VCaP (cell line): ENCODE measurements at regions not wholly inside any gene's neighbourhood (a gene's known extent, or its start where the extent isn't known, plus 50 kb on each side); places are given as distances from the start of the nearest gene placed in this dataset.
A peak's percentile ranks its signal among the peaks of the same experiment; 100 is the strongest.

Experiments
- H3K27ac ChIP-seq: fragments of 450-650 bp; 2 replicates; pipeline ENCODE4 v1.5.1; 2017
- TF ChIP-seq, protein P1 (sequence below): fragments of 450-650 bp; conservative IDR thresholded peaks from 2 replicates; pipeline ENCODE4 v1.5.1; 2017; ENCODE audit warnings: mild to moderate bottlenecking, moderate library complexity

DNA sequence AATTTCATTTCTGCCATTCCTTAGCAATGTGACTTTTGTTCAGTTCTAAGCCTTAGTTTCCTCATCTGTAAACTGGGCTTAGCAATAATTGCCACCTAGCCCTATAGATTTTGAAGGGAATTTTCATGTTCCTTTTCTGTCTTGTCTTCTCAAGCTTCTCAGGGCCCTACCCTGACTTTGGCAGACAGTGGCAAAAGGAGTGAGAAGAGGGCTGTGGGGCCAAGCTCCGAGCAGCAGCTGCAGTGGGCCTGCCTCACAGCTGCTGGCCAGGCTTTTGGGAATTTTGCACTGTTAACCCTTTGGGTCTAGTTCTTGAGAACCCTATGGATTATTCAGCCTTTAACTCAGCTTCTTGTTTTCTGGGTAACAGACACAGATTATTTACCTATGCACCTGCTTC, 67.6 kb upstream of the IGSF1 start:
- TF ChIP-seq, protein P1, sequence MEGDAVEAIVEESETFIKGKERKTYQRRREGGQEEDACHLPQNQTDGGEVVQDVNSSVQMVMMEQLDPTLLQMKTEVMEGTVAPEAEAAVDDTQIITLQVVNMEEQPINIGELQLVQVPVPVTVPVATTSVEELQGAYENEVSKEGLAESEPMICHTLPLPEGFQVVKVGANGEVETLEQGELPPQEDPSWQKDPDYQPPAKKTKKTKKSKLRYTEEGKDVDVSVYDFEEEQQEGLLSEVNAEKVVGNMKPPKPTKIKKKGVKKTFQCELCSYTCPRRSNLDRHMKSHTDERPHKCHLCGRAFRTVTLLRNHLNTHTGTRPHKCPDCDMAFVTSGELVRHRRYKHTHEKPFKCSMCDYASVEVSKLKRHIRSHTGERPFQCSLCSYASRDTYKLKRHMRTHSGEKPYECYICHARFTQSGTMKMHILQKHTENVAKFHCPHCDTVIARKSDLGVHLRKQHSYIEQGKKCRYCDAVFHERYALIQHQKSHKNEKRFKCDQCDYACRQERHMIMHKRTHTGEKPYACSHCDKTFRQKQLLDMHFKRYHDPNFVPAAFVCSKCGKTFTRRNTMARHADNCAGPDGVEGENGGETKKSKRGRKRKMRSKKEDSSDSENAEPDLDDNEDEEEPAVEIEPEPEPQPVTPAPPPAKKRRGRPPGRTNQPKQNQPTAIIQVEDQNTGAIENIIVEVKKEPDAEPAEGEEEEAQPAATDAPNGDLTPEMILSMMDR: no peak
- H3K27ac ChIP-seq: no peak overlapping the region

DNA sequence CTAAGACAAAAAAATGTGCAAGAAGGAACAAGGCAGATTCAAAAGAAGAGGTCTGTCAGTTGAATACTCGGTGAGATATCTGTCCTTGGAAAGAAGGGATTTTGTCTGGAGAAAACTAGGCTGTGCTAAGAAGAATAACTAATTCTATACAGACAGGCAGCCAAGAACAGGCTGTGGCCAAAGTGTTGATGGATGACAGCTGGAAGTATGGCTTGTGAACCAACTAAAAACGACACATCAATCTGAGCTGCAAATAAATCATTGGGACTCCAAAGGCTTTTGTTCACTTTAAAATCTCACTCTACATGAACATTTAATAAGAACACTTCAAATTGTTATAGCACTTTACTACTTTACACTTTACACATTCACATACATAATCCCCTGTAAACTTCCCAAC, 70.5 kb upstream of the IGSF1 start:
- no peak overlapping the region for H3K27ac ChIP-seq

DNA sequence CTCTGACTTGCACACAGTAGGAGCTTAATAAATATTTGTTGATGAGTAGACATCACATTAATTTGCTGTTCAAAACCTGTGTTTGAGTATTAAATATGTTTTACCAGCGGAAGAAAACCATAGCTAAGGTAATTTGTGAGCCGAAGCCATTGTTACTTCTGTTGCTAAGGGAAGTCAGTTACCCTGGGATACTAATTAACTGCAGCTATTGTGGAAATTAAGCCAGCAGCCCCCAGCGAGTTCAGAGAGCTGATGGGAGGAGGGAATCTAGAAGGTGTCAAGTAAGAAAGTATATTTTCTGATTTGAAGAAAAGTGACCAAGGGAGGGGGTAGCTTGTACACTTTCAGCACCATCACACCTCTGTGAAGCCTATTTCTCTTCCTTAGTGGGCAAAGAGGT, 76.7 kb upstream of the IGSF1 start:
- no peak overlapping the region for H3K27ac ChIP-seq
- TF ChIP-seq, protein P1: no peak

More for the DNA sequence above, 70.5 kb upstream of the IGSF1 start:
- TF ChIP-seq, protein P1: no peak

DNA sequence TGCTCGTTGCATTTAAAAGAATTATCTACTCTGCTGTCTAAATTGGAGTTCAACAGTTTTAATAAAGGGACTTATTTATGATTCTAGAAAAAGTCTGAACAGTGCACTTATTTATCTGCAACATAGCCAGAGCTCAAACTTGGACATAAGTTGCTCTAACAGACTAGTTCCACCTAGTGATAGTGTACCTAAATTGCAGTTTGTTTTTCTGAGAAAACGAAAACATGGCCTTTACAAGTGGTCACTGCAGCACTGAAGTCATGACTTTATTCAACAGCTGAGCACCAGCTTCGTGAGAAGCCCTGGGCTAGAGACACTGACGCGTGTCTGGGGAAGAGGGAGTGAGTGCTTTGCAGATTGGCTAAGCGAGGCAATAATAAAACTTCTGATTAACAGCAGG, 77.3 kb upstream of the IGSF1 start:
- TF ChIP-seq, protein P1: peak; percentile 64
- H3K27ac ChIP-seq: no peak overlapping the region

DNA sequence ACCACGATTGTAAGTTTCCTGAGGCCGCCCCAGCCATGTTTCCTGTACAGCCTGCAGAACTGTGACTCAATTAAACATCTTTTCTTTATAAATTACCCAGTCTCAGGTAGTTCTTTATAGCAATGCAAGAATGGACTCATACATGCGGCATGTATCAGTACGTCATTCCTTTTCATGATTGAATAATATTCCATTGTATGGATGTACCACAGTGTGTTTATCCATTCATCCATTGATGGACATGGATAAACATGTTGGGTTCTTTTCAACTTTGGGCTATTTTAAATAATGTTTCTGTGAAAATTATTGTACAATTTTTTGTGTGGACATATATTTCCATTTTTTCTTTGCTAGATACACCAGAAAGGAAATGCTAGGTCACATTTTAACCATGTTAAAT, 99.2 kb upstream of the IGSF1 start:
- no peak overlapping the region for H3K27ac ChIP-seq
- TF ChIP-seq, protein P1: no peak

DNA sequence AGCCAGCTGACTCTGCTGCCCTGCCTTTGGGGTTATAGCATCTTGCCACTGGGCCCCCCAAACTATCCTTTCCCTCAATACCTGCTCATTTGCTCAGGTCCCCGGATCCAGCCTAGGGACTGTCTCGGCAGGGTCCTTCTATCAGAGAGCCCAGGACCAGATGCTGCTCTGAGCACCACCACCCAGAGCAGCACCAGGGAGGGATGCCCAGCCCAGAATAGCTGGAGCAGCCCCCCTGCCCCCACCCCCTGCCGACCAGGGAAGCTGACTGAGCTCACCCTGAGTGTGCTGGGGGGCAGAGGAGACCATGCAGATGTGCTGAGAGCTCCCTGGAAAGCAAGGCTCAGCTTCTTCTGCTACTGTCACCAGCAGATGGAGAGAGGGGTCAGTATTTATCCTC, 103.6 kb upstream of the IGSF1 start:
- H3K27ac ChIP-seq: no peak overlapping the region
- TF ChIP-seq, protein P1: no peak

DNA sequence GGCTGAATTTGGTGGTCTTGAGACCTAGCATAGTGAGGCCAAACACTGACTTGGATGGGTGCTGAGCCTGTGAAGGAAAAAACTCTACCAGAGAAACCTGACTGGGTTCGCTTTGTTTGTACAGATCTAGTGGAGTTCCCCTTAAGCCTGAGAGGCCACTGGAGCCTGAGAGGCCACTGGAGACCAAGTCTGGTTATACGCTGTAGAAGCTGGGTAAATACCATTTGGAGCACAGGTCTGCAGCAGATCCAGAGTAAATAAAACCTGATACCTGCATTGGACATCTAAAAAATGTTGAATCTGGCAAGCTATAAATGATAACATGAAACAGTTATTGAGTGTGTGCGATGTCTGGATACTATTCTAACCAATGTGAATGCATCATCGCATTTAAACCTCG, 104.3 kb upstream of the IGSF1 start:
- TF ChIP-seq, protein P1: no peak
- no peak overlapping the region for H3K27ac ChIP-seq

DNA sequence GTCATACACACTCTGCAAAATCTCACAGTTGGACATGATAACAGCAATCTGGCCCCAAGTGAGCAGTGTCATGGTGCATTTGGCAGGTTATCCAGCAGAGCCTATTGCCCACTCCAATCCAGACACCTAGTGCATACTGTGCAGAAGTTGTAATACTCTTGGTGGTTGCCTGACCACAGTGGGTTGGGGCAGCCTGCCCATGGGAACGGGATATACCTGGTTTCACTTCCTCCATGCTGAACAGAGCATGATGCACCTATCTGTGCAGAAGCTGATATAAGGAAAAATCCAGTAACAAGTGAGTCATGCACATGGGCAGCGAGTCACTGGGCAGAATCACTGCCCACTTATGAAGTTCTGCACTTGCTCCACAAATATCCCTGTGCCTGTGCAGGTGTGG, 105.3 kb upstream of the IGSF1 start:
- H3K27ac ChIP-seq: no peak overlapping the region
- TF ChIP-seq, protein P1: no peak
